ENCODE measurements at regions not wholly inside any gene's neighbourhood (a gene's known extent, or its start where the extent isn't known, plus 50 kb on each side); places are given as distances from the start of the nearest gene placed in this dataset.
"Not testable (repeated sequence)": the region's sequence is repeated elsewhere in the genome, so short reads cannot be mapped to it uniquely, and the experiment has no call there.

DNA sequence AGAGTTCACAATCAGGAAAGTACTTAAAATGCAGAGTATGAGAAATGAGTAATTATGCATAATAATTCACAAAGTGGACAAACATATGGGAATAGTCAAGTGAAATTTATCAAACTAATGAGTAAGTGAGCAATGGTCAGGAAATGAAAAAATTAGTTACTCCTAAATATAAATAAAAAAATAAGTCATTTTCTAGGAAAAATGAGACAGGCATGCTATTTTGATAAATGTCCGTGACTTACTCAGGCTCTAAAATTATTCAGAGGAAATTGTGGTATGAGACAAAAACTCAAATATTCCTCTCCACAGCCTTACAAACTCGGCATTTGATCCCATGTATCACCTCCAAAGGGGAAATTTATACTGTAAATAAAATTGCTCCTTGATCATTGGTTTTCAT, 181.2 kb downstream of the COX18 start:
- intact Hi-C loops (cut with DNase I), result no loop called here
- Histone ChIP-seq H3K4me3 (no peak overlapping the region), H3K36me3 (no peaks in the 10 kb centered on the region), H3K27me3 (no peaks in the 10 kb centered on the region), H3K27ac (no peak overlapping the region), H3K9me3 (no peaks in the 10 kb centered on the region), H3K4me1 (no peaks in the 10 kb centered on the region)
- TF ChIP-seq CTCF (IDR thresholded peaks at IDR 0.05) (no peak), POLR2A (IDR thresholded peaks at IDR 0.05) (no peak)
- 51 to 56% methylated on average over 2 of the region's 2 CpGs for WGBS, 2 donors
- DNase-seq, result no peak

DNA sequence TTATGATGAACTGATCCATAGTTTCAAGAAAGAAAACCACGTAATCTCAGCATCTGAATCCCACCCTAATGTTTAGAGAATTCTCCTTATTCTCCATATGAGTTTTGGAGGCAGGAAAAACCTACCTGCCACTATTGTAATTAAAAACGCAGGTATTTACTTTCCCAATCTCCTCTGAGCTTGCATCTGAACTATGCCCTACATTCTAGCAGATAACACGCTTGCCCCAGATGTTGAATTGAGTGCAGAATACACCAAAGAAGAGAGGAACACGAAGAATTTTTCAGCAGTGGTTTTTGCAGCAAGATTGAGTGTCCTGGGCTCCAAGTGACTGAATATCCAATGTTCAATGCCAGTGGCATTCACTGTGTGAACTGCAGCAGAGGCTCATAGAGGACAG, 182.4 kb downstream of the COX18 start:
- DNase-seq, result no peak
- WGBS, 2 donors, result 30 to 46% methylated on average over 4 of the region's 4 CpGs
- no peak for TF ChIP-seq POLR2A (IDR thresholded peaks at IDR 0.05)
- no peak for TF ChIP-seq CTCF (IDR thresholded peaks at IDR 0.05)

GRCh38 chr4:72886602-72887001, 182.9 kb downstream of the COX18 start:
- intact Hi-C loops (cut with DNase I), result no loop called here
- no peak for DNase-seq
- Histone ChIP-seq H3K9me3 (no peaks in the 10 kb centered on the region), H3K36me3 (no peaks in the 10 kb centered on the region), H3K27ac (no peak overlapping the region), H3K4me3 (no peak overlapping the region), H3K27me3 (no peaks in the 10 kb centered on the region), H3K4me1 (no peaks in the 10 kb centered on the region)
- TF ChIP-seq CTCF (IDR thresholded peaks at IDR 0.05), result peak in 1 of 6 experiments; percentile 22
- no peak for TF ChIP-seq POLR2A (IDR thresholded peaks at IDR 0.05)
- 68 to 85% methylated on average over 1 of the region's 1 CpG for WGBS, 2 donors

More for the DNA sequence above, 182.4 kb downstream of the COX18 start:
- no peak overlapping the region for H3K27ac ChIP-seq
- intact Hi-C loops (cut with DNase I), result no loop called here
- H3K4me1 ChIP-seq, result no peaks in the 10 kb centered on the region
- no peak overlapping the region for H3K4me3 ChIP-seq
- H3K36me3 ChIP-seq, result no peaks in the 10 kb centered on the region
- H3K9me3 ChIP-seq, result no peaks in the 10 kb centered on the region
- H3K27me3 ChIP-seq, result no peaks in the 10 kb centered on the region

GRCh38 chr4:72884225-72884624, 185.3 kb downstream of the COX18 start:
- not testable (repeated sequence) for H3K27me3 ChIP-seq
- 89 to 100% methylated on average over 1 to 5 of the region's 7 CpGs for WGBS, 2 donors

DNA sequence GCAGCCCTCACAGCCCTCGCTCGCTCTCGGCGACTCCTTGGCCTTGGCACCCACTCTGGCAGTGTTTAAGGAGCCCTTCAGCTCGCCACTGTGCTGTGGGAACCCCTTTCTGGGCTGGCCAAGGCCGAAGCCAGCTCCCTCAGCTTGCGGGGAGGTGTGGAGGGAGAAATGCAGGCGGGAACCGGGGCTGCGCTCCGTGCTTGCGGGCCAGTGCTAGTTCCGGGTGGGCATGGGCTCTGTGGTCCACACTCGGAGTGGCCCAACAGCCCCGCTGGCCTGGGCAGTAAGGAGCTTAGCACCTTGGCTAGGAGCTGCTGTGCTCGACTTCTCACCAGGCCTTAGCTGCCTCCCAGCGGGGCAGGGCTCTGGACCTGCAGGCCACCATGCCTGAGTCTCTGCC, 192.6 kb downstream of the COX18 start:
- Histone ChIP-seq H3K4me1 (no peaks in the 10 kb centered on the region), H3K4me3 (no peak overlapping the region), H3K27me3 (no peaks in the 10 kb centered on the region), H3K36me3 (no peaks in the 10 kb centered on the region), H3K27ac (no peak overlapping the region), H3K9me3 (no peaks in the 10 kb centered on the region)
- no peak for DNase-seq
- TF ChIP-seq CTCF (IDR thresholded peaks at IDR 0.05) (no peak), POLR2A (IDR thresholded peaks at IDR 0.05) (no peak)
- WGBS, 2 donors, result 74% methylated on average over 11 of the region's 17 CpGs; no CpG with 5 or more reads in 1 of the 2 donors
- intact Hi-C loops (cut with DNase I), result no loop called here

More at GRCh38 chr4:72884225-72884624, 185.3 kb downstream of the COX18 start:
- H3K4me3 ChIP-seq; intact Hi-C loops (cut with DNase I); DNase-seq; H3K27ac ChIP-seq; H3K4me1 ChIP-seq; H3K9me3 ChIP-seq; H3K36me3 ChIP-seq: not testable (repeated sequence)

- Histone ChIP-seq H3K4me1 (no peaks in the 10 kb centered on the region), H3K9me3 (no peaks in the 10 kb centered on the region), H3K27ac (no peak overlapping the region), H3K36me3 (no peaks in the 10 kb centered on the region), H3K27me3 (no peaks in the 10 kb centered on the region), H3K4me3 (no peak overlapping the region)
- TF ChIP-seq POLR2A (IDR thresholded peaks at IDR 0.05), result no peak
- TF ChIP-seq CTCF (IDR thresholded peaks at IDR 0.05), result no peak
- 68 to 71% methylated on average over 5 of the region's 5 CpGs for WGBS, 2 donors
- DNase-seq, result no peak
- intact Hi-C loops (cut with DNase I), result no loop called here
Observed at GRCh38 chr4:72875545-72875944, 194.0 kb downstream of the COX18 start.

All from esophagus squamous epithelium (tissue), 5 donors.